Left renal cortex interstitium (tissue), 4 donors: ENCODE measurements at regions not wholly inside any gene's neighbourhood (a gene's known extent, or its start where the extent isn't known, plus 50 kb on each side); places are given as distances from the start of the nearest gene placed in this dataset.

Experiments
- DNase-seq, 4 donors: peaks; one replicate each; pipeline ENCODE4 v3.0.0-alpha.2; 2013; ENCODE audit warnings: low read depth in 4 of 4, low spot score in 2 of 4, missing footprints in 1 of 4

DNA sequence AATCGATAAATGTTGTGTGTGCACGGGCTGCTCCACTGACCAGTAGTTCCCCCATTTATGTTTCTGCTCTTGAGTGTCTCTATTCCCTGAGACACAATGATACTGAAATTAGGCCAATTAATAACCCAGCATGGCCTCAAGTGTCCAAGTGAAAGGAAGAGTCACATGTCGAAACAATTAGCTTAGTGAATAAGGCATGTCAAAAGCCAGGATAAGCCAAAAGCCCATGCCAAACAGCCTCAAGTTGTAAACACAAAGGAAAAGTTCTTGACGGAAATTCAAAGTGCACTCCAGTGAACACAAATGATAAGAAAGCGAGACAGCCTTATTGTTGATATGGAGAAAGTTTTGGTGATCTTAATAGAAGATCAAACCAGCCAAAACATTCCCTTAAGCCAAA lies 167.1 kb upstream of the C1QTNF7 start:
- DNase-seq: no peak

DNA sequence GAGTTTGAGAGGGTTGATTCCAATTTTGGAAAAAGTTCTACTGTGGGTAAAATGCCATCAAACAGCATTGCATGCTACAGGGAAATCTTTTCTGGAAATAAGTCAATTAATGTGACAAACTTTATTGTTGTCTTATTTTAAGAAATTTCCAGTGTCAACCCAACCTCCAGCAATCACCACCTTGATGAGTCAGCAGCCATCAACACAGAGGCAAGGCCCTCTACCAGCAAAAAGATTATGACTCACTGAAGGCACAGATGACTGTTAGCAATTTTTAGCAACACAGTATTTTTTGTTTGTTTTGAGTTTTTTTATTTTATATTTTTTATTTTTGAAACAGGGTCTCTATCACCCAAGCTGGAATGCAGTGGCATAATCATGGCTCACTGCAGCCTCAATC lies 165.4 kb upstream of the C1QTNF7 start:
- no peak for DNase-seq

DNA sequence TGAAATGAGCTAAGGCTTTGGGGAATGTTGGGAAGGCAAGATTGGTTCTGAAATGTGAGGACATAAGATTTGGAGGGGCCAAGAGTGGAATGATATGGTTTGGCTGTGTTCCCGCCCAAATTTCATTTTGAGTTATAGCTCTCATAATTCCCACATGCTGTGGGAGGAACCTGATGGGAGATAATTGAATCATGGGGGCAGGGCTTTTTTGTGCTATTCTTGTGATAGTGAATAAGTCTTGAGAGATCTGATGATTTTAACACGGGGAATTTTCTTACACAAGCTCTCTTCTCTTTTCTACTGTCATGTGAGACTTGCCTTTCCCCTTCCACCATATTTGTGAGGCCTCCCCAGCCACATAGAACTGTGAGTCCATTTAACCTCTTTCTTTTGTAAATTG lies 157.6 kb upstream of the C1QTNF7 start:
- no peak for DNase-seq

DNA sequence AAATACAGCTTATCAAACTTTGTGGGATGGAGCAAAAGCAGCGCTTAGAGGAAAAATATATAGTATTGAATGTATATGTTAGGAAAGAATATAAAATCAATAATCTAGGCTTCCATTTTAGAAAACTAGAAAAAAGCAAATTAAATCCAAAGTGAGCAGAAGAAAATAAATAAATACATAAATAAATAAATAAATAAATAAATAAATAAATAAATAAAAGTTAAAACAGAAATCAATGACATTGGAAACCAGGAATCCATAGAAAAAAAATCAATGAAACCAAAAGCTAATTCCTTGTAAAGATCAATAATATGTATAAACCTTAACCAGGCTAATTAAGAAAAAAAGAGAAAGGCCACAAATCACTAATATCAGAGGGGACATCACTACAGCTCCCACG lies 141.8 kb upstream of the C1QTNF7 start:
- no peak for DNase-seq

GRCh38 chr4:15291122-15291521 lies 136.7 kb upstream of the C1QTNF7 start:
- no peak for DNase-seq

DNA sequence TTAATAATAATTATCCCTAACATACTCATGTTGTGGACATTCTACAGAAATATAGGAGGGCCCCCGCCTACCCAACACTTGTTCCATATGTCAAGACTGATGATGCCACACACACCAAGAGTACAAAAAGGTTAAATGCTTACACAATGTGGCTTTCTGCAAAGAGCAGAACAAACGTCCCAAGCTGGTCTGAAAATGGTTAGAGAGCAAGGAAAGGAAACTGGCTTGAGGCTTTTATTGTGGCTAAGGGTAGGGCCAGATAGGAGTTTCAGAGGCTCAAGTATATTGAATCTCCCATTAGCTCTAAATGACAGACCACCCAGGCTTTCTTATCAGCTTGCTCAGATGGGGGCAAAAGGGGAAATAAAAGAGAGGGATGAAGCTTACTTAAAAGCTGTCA lies 134.1 kb upstream of the C1QTNF7 start:
- no peak for DNase-seq

GRCh38 chr4:15294202-15294601 lies 133.6 kb upstream of the C1QTNF7 start:
- DNase-seq: no peak

DNA sequence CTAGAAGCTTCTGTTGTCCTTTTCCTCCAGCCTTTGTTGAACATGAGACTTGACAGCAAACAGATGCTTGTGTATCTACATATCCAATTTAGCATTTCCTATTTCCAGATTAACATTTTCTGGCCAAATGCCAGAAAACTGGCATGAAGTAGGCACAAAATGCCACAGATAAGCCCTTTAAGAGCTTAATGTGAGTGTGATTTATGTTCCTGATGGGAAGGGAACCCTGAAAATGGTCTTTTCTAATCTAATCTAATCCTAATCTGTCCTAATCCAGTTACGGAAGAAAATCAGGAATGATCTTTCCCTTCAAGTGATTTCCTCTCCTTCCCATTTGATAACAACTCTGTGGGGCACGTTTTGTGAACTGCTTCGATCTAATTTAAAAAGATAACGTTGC lies 133.0 kb upstream of the C1QTNF7 start:
- no peak for DNase-seq

DNA sequence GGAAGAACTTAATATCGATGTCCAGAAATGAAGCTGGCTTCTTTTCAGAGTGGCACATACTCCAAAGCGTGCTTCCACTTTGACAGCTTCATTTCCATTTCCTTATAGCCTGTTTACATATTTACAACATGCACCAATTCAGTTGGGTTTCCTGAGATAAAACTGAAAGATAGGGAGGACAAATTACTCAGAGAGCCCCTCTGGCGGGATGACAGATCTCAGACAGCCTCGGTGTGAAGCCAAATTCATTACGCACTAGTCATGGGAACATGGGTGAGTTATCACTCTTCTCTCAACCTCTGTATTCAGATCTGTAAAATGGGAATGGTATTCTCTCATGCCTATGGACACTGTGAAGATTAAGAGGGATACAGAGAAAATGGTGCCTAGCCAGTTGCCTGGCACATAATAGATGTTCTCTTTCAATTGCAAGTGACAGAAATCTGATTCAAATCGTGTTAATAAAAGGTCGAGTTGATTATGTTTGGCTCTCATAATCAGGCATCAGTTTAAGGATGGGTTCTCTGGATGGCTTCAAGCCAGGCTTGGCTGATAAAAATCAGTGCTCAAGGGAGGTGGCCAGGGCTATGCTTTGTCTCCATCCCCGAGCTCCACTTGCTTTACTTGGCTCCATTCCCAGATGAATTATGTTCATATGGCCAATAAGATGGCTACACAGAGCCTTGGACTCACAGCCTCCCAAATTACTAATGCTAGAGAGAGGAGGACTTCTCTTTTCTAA lies 132.2 kb upstream of the C1QTNF7 start:
- DNase-seq: no peak

DNA sequence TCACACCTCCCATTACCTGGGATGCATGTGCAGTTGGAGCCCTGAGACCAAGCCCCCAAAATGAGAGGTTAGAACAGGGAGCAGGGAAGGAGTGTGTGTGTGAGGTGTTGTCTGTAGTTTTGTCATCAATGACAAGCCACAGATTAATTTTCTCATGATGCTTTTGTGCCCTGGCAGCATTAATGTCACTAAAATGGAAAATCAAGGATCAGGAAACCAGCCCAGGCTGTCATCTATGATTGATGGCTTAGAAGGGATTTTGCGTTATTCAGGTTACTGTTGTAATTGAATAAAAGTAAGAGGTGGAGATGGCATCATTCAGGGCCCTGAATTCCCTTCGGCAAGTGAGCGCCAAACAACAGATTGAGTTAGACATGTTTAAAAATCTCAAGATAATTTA lies 130.5 kb upstream of the C1QTNF7 start:
- no peak for DNase-seq

- no peak for DNase-seq
Observed at GRCh38 chr4:15299627-15300026, 128.2 kb upstream of the C1QTNF7 start.

DNA sequence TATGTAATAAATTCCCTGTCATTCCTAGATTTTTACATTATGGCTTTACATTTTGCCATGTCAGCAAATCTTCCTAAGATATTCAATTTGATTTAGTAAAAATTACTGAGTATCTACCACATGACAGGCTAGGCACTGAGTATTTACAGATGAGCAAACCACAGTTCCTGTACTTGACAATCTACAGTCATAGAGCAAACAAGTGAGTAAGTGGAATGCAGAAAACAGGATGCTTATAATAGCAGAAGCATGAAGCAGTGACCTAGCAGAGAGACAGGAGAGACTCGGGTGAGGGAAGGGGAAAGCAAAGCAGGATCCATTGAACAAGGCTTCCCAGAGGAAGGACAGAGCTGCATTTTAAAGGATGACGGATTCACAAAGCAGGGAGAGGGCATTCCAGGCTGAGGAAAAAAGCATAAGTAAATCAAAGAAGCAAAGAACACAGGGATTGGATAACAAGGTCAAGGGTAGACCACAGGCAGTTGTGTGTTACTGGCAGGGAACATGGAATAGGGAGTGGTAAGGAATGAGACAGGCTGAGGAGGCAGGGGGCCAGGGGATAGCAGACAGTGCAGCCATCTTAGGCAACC lies 124.7 kb upstream of the C1QTNF7 start:
- no peak for DNase-seq

DNA sequence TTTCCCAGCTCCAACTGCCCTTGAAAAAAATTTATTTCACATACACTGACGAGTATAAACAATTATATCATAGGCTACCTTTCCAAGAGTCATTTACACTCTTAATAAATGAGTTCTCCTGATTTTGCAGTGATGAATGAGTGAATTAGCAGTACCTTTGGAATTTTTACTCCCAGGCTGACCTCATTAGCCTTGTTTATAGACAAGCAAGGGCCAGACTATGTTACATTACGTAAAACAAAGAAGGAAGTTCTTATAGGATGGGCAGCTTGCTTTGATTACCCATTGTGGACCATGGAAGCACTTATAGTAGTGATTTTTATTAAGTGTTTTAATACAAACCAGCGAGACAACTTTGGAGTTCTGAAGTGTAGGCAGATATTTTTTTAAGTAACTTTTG lies 112.9 kb upstream of the C1QTNF7 start:
- DNase-seq: no peak

GRCh38 chr4:15317246-15317645 lies 110.6 kb upstream of the C1QTNF7 start:
- no peak for DNase-seq

DNA sequence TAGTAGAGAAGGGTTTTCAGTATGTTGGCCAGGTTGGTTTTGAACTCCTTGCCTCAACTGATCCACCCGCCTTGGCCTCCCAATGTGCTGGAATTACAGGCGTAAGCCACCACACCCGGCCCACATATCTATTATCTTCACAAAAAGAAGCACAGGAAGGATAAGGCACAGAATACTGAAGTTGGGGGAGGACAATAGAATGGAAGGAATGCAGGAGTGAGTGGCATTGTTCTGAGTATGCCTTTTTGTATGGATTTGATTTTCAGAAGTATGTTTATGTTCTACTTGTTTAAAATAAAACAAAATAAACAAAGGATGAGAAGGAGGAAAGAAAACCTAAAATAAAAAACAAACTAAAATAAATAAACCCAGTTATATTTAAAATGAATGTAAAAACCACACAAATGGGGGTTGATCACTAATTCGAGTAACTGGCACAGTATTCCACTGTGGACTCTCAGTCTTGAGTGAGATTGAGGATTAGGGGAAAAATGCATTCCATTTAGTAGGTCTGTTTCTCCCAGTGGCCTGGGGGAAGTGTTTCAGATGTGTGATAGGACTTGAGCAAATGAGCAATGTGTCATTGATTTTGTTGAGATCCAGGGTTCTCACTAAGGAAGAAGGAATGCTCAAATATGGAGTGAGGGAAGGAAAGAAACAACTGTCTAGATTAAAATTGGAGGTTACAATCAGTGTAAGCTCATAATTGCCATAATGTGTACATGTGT lies 109.0 kb upstream of the C1QTNF7 start:
- no peak for DNase-seq

DNA sequence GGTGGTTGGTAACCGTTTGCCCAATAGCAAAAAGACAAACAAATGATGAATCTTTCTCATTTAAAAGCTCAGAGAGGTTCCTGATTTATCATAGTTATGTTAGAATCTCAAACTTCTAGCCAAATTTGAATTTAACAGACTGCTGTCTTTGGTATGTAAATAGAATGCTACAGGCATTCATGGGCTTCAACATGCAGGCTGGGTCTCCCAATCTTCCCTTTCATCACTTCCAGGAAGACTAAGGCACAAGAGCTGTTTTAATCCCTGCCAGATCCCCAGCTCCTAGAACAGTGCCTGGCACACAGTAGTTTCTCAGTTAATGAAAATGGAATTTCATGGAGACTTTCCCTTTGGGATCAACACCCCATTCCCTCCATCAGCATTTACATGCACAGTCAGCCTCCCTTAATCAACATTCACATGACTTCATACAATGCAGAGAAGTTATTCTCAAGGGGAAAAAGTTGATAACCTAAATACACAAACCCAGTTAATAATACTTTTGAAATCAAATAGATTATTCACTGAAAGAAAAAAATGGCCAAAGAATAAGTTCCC lies 107.6 kb upstream of the C1QTNF7 start:
- no peak for DNase-seq

DNA sequence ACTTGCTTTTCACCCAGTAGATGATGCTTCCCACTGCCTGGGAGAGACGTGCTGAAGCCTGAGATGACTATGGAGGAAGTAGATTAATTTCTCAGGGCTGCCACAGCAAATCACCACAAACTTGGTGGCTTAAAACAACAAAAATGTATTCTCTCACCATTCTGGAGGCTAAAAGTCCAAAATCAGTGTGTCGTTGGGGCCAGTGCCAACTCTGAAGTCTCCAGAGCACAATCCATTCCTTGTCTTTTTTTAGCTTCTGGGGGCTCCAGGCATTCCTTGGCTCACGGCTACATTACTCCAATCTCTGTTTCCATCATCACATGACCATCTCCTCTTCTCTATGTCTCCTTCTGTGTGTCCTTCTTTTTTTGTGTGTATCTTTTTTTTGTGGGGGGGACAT lies 105.8 kb upstream of the C1QTNF7 start:
- no peak for DNase-seq

DNA sequence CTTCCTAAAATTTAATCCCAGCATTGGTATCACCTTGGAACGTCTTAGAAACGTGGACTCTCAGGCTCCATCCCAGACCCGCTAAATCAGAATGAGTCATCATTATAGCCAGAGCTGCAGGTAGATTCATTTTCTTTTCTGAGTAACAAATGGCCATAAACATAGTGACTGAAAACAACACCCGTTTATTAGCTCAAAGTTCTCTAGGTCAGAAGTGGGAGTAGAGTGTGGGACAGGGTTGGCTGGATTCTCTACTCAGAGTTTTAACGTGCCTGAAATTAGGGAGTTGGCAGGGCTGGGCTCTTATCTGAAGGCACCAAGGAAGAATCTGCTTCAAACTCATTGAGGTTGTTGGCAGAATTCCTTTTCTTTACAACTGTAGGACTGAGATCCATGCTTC lies 101.8 kb upstream of the C1QTNF7 start:
- DNase-seq: no peak

DNA sequence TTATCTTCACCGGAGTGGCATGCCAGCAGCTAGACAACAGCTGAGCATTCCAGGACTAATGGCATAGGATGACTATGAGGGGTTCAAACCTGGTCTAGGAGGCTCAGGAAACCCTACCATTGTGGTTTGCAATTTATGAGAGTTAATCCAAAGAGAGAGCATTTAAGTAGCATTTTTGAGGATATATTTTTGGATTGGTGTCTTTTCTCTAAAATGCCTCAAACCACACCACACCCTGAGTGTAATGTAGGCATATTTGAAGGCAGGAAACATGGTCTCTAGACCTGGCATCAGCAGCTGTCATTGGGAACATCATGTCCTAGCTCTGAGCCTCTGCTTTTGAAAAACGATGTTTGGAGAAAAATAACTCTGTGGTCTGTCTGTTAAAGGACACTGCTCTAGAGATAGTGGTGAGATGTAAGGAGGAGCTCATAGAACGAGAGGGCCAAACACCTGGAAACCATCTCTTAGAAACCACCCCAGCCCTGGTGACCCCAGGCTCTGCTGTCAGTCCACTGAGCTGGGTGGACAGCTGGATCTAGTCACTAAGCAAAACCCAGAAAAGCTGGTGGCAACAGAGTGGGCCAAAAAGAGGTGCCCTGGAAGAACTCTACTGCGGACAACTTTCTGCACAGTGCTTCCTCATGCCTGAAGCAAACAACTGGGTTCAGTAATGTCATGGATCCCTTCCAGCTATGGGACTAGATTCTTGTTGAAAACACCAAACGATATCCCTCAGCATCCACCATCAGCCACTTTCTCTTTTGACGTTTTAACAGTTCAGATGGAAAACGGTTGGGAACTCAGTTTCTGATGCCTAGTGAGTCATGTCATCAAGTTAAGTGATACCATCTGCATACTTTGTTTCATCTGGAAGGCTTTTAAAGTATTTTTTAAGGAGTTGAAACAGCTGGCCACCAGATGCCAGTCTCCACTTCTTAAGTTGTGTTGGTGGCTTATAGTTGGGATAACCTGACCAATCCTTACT lies 100.2 kb upstream of the C1QTNF7 start:
- DNase-seq: peak in 1 of 4 donors; percentile 67

DNA sequence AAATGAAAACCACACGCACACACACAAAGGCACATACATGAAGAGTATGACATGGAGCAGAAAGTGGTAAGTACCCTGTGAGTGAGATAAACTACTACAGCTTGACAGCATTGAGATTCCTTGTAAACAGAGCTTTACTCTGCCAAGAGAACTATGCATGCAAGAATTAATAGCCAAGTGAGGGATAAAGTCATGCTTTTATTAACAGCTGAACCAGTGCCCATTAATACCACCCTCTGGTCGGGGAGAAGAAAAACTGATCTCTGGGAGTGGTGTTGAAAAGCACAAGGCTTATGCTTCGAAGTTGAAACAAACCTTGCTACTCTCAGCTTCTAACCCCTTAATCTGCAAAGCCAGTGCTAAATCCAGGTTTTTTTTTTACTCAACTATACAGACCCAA lies 95.9 kb upstream of the C1QTNF7 start:
- DNase-seq: no peak

GRCh38 chr4:15332377-15332776 lies 95.5 kb upstream of the C1QTNF7 start:
- no peak for DNase-seq
